ENCODE measurements at regions not wholly inside any gene's neighbourhood (a gene's known extent, or its start where the extent isn't known, plus 50 kb on each side); places are given as distances from the start of the nearest gene placed in this dataset.

DNA sequence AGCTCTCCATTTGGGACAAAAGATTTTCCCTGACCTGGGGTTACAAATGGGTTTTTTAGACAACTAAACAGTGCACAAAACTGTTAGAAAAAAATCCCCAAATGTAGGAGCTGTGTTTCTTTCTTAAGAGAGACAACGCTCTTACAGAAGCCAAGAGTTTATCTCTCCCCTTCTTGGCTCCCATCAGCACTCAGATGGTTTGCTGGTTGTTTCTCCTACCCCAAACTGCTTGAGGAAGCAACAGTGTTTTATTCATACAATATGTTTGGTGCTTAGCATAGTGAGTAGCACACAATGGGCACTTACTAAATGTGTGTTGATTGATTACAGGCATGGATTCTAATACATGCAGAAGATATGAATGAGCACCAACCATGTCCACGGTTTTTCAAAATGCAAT lies 209.5 kb upstream of the ANO5 start:
- no peak for ATAC-seq
- Histone ChIP-seq H3K4me2 (no peak overlapping the region), H3K27ac (no peak overlapping the region), H3K9me3 (no peaks in the 10 kb centered on the region), H3K4me1 (no peaks in the 10 kb centered on the region), H3K4me3 (no peak overlapping the region)
- DNase-seq (ENCODE audit: low read depth in 1 of 2, low spot score in 1 of 2): no peak
- FAIRE-seq: no peak
- TF ChIP-seq PHF8 (IDR thresholded peaks at IDR 0.05; ENCODE audit: borderline replicate concordance, low read depth) (no peak), NFE2L2 (conservative IDR thresholded peaks at IDR 0.05; ENCODE audit: low read length) (no peak), HOXA7 (CRISPR knock-in tag; IDR thresholded peaks at IDR 0.05) (no peak), CBX2 (IDR thresholded peaks at IDR 0.05; ENCODE audit: borderline replicate concordance, low read depth) (no peak), ZSCAN20 (CRISPR knock-in tag; IDR thresholded peaks at IDR 0.05) (no peak), RFX5 (IDR thresholded peaks at IDR 0.05) (no peak), MAFK (IDR thresholded peaks at IDR 0.05; ENCODE audit: partially characterized antibody) (no peak), EP300 (IDR thresholded peaks at IDR 0.05) (no peak)
- TF ChIP-seq, protein P1, sequence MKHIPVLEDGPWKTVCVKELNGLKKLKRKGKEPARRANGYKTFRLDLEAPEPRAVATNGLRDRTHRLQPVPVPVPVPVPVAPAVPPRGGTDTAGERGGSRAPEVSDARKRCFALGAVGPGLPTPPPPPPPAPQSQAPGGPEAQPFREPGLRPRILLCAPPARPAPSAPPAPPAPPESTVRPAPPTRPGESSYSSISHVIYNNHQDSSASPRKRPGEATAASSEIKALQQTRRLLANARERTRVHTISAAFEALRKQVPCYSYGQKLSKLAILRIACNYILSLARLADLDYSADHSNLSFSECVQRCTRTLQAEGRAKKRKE (CRISPR knock-in tag; IDR thresholded peaks at IDR 0.05; ENCODE audit: low read depth): no peak
- TF ChIP-seq, protein P2, sequence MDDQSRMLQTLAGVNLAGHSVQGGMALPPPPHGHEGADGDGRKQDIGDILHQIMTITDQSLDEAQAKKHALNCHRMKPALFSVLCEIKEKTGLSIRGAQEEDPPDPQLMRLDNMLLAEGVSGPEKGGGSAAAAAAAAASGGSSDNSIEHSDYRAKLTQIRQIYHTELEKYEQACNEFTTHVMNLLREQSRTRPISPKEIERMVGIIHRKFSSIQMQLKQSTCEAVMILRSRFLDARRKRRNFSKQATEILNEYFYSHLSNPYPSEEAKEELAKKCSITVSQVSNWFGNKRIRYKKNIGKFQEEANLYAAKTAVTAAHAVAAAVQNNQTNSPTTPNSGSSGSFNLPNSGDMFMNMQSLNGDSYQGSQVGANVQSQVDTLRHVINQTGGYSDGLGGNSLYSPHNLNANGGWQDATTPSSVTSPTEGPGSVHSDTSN (IDR thresholded peaks at IDR 0.05): no peak
- TF ChIP-seq, protein P3, sequence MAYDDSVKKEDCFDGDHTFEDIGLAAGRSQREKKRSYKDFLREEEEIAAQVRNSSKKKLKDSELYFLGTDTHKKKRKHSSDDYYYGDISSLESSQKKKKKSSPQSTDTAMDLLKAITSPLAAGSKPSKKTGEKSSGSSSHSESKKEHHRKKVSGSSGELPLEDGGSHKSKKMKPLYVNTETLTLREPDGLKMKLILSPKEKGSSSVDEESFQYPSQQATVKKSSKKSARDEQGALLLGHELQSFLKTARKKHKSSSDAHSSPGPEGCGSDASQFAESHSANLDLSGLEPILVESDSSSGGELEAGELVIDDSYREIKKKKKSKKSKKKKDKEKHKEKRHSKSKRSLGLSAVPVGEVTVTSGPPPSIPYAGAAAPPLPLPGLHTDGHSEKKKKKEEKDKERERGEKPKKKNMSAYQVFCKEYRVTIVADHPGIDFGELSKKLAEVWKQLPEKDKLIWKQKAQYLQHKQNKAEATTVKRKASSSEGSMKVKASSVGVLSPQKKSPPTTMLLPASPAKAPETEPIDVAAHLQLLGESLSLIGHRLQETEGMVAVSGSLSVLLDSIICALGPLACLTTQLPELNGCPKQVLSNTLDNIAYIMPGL (CRISPR knock-in tag; IDR thresholded peaks at IDR 0.05; ENCODE audit: borderline replicate concordance): no peak
- CTCF ChIA-PET: no interaction called here
- POLR2A ChIA-PET: no interaction called here
- 37% methylated on average over 2 of the region's 2 CpGs for WGBS (ENCODE audit: missing lambda C conversion rate)

DNA sequence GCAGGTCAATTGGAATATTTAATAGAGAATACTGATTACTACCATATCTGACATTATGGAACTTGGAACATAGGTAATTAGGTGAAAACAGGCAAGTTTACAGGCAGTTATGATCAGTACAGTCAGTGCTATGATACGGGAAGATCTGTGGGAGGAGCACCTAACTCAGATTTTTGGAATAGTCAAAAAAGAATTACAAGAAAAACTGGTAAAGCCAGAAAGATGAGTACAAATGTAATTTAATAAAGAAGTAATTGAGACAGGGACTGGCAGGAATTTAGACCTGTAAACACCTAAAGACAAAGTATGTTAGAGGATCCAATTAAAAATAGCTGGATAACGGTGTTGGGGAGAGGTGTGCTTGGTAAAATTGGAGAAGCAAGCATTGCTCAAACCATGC lies 206.5 kb upstream of the ANO5 start:
- ChIA-PET CTCF (interaction anchor here (1.4 kb wide), 1 partner anchor 38 kb away, joined by 3 read pairs; no protein-coding TSS in a partner anchor), POLR2A (no interaction called here)
- Histone ChIP-seq H3K27ac (no peak overlapping the region), H3K4me2 (no peak overlapping the region), H3K4me1 (no peaks in the 10 kb centered on the region), H3K9me3 (no peaks in the 10 kb centered on the region), H3K4me3 (no peak overlapping the region)
- 38% methylated on average over 2 of the region's 2 CpGs for WGBS (ENCODE audit: missing lambda C conversion rate)
- FAIRE-seq (no peak), DNase-seq (ENCODE audit: low read depth in 1 of 2, low spot score in 1 of 2) (no peak), ATAC-seq (no peak)
- TF ChIP-seq FOSL2 (IDR thresholded peaks at IDR 0.05): no peak
- TF ChIP-seq FOSL2 (CRISPR knock-in tag; IDR thresholded peaks at IDR 0.05): no peak

DNA sequence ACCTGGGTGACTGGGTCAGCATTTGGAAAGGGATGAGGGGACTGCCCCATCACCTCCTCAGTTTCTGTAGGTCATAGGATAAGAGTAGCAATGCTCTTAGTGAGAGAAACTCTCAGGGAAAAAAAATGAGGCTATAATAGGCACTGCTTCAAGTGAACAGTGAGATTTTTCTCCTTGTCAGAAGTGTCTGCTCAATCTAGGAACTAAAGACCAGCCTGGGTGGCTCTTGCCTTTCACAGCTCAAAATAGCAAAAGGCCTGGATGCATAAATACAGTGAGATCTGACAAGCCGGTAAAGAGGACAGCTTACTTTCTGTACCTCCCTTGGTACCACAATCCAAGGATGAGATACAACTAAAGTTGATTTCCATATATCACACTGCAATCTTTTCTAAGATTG lies 205.6 kb upstream of the ANO5 start:
- POLR2A ChIA-PET: no interaction called here
- H3K4me1 ChIP-seq: no peaks in the 10 kb centered on the region
- H3K9me3 ChIP-seq: no peaks in the 10 kb centered on the region
- WGBS (ENCODE audit: missing lambda C conversion rate): 32% methylated on average over 1 of the region's 1 CpG
- TF ChIP-seq JUN (IDR thresholded peaks at IDR 0.05): no peak
- TF ChIP-seq EHMT2 (IDR thresholded peaks at IDR 0.05; ENCODE audit: low read depth): no peak
- no peak for TF ChIP-seq ZNF302 (CRISPR knock-in tag; IDR thresholded peaks at IDR 0.05)
- no peak for TF ChIP-seq ESRRA (IDR thresholded peaks at IDR 0.05; ENCODE audit: borderline replicate concordance, low read length)
- TF ChIP-seq HOXA7 (CRISPR knock-in tag; IDR thresholded peaks at IDR 0.05): no peak
- TF ChIP-seq CBX2 (IDR thresholded peaks at IDR 0.05; ENCODE audit: borderline replicate concordance, low read depth): no peak
- no peak for TF ChIP-seq POLR2AphosphoS2 (conservative IDR thresholded peaks at IDR 0.05; ENCODE audit: low read length)
- TF ChIP-seq, protein P4, sequence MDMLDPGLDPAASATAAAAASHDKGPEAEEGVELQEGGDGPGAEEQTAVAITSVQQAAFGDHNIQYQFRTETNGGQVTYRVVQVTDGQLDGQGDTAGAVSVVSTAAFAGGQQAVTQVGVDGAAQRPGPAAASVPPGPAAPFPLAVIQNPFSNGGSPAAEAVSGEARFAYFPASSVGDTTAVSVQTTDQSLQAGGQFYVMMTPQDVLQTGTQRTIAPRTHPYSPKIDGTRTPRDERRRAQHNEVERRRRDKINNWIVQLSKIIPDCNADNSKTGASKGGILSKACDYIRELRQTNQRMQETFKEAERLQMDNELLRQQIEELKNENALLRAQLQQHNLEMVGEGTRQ (IDR thresholded peaks at IDR 0.05): no peak
- TF ChIP-seq, protein P5, sequence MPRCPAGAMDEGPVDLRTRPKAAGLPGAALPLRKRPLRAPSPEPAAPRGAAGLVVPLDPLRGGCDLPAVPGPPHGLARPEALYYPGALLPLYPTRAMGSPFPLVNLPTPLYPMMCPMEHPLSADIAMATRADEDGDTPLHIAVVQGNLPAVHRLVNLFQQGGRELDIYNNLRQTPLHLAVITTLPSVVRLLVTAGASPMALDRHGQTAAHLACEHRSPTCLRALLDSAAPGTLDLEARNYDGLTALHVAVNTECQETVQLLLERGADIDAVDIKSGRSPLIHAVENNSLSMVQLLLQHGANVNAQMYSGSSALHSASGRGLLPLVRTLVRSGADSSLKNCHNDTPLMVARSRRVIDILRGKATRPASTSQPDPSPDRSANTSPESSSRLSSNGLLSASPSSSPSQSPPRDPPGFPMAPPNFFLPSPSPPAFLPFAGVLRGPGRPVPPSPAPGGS (IDR thresholded peaks at IDR 0.05): no peak
- TF ChIP-seq NR3C1 (IDR thresholded peaks at IDR 0.05): no peak
- TF ChIP-seq PHF8 (IDR thresholded peaks at IDR 0.05; ENCODE audit: borderline replicate concordance, low read depth): no peak
- TF ChIP-seq FOXS1 (CRISPR knock-in tag; IDR thresholded peaks at IDR 0.05): no peak
- TF ChIP-seq ZC3H11A (IDR thresholded peaks at IDR 0.05): no peak
- no peak for TF ChIP-seq CHD4 (IDR thresholded peaks at IDR 0.05; ENCODE audit: borderline replicate concordance)
- TF ChIP-seq MYC (IDR thresholded peaks at IDR 0.05; ENCODE audit: borderline replicate concordance, low read length): no peak
- TF ChIP-seq, protein P6, sequence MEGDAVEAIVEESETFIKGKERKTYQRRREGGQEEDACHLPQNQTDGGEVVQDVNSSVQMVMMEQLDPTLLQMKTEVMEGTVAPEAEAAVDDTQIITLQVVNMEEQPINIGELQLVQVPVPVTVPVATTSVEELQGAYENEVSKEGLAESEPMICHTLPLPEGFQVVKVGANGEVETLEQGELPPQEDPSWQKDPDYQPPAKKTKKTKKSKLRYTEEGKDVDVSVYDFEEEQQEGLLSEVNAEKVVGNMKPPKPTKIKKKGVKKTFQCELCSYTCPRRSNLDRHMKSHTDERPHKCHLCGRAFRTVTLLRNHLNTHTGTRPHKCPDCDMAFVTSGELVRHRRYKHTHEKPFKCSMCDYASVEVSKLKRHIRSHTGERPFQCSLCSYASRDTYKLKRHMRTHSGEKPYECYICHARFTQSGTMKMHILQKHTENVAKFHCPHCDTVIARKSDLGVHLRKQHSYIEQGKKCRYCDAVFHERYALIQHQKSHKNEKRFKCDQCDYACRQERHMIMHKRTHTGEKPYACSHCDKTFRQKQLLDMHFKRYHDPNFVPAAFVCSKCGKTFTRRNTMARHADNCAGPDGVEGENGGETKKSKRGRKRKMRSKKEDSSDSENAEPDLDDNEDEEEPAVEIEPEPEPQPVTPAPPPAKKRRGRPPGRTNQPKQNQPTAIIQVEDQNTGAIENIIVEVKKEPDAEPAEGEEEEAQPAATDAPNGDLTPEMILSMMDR (IDR thresholded peaks at IDR 0.05): no peak
- TF ChIP-seq, protein P7, sequence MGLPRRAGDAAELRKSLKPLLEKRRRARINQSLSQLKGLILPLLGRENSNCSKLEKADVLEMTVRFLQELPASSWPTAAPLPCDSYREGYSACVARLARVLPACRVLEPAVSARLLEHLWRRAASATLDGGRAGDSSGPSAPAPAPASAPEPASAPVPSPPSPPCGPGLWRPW (IDR thresholded peaks at IDR 0.05): no peak
- no peak overlapping the region for H3K4me2 ChIP-seq
- DNase-seq (ENCODE audit: low read depth in 1 of 2, low spot score in 1 of 2) (no peak), FAIRE-seq (no peak), ATAC-seq (no peak)
- H3K4me3 ChIP-seq: no peak overlapping the region
- CTCF ChIA-PET: interaction anchor here (0.7 to 1.5 kb wide), 3 partner anchors 58 to 1315 kb away, joined by 3 to 4 read pairs (median 3); no protein-coding TSS in a partner anchor
- no peak overlapping the region for H3K27ac ChIP-seq

Data from A549 (cell line).